Mucosa of descending colon (tissue), 3 donors: ENCODE measurements at regions not wholly inside any gene's neighbourhood (a gene's known extent, or its start where the extent isn't known, plus 50 kb on each side); places are given as distances from the start of the nearest gene placed in this dataset.

Experiments used
- ATAC-seq: fragments of 200-7000 bp; cut with Tn5 transposase; one replicate; pipeline ENCODE4 v1.9.1; 2020; ENCODE audit warnings: mild to moderate bottlenecking, moderate library complexity
- DNase-seq, 3 donors: peaks; one replicate each; pipeline ENCODE4 v3.0.0-alpha.2; 2020
- H3K36me3 ChIP-seq: fragments of 200-600 bp; one replicate; pipeline ENCODE4 v1.8.0; 2021; ENCODE audit warnings: low read depth, mild to moderate bottlenecking
- H3K4me1 ChIP-seq: fragments of 200-600 bp; one replicate; pipeline ENCODE4 v1.8.0; 2021; ENCODE audit warnings: low read depth, mild to moderate bottlenecking
- H3K4me3 ChIP-seq: fragments of 200-600 bp; one replicate; pipeline ENCODE4 v1.8.0; 2021; ENCODE audit warnings: mild to moderate bottlenecking
- H3K9me3 ChIP-seq: fragments of 200-600 bp; one replicate; pipeline ENCODE4 v1.8.0; 2021; ENCODE audit warnings: mild to moderate bottlenecking
- intact Hi-C, 2 donors: fragments of 100-400 bp; cut with DNase I in 1 of 2; cut with micrococcal nuclease in 1 of 2; formaldehyde crosslinking; loops; one replicate each; pipeline versions ENCODE4 v1.11.0 to v1.11.1; 2022; cut with DNase I, micrococcal nuclease
- TF ChIP-seq, protein P1 (sequence below): fragments of 200-600 bp; IDR thresholded peaks from one replicate; pipeline ENCODE4 v1.8.0; 2022; ENCODE audit warnings: antibody characterized with exemption, mild to moderate bottlenecking
- donor health status: DM: no; HTN: no; CAD: no; lungs with moderate emphysema.
- donor health status: DM: no; HTN: no; CAD: no.
- donor health status: DM: no; HTN: yes; CAD: no.

DNA sequence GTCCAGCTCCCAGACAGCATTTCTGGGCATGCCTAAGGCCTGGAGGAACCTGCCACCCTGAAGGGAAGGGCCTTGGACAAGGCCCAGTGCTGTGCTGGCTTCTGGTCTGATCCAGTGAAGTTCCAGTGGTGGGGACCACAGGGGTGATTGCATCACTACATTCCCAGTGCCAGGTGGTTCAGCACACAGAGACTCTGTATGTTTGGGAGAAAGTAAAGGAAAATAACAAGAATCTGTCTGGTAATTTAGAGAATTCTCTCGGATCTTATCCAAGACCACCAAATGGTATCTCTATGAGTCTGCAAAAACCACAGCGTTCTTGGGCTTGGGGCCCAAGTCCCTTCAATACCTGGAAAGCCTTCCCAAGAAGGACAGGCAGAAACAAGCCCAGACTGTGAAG is 131.8 kb upstream of the MAD2L1 start:
- intact Hi-C loops: no loop called here
- TF ChIP-seq, protein P1, sequence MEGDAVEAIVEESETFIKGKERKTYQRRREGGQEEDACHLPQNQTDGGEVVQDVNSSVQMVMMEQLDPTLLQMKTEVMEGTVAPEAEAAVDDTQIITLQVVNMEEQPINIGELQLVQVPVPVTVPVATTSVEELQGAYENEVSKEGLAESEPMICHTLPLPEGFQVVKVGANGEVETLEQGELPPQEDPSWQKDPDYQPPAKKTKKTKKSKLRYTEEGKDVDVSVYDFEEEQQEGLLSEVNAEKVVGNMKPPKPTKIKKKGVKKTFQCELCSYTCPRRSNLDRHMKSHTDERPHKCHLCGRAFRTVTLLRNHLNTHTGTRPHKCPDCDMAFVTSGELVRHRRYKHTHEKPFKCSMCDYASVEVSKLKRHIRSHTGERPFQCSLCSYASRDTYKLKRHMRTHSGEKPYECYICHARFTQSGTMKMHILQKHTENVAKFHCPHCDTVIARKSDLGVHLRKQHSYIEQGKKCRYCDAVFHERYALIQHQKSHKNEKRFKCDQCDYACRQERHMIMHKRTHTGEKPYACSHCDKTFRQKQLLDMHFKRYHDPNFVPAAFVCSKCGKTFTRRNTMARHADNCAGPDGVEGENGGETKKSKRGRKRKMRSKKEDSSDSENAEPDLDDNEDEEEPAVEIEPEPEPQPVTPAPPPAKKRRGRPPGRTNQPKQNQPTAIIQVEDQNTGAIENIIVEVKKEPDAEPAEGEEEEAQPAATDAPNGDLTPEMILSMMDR: no peak
- Histone ChIP-seq H3K36me3 (no peaks in the 10 kb centered on the region), H3K4me3 (no peak overlapping the region), H3K4me1 (no peaks in the 10 kb centered on the region), H3K9me3 (no peaks in the 10 kb centered on the region)
- no peak for ATAC-seq
- DNase-seq: no peak

DNA sequence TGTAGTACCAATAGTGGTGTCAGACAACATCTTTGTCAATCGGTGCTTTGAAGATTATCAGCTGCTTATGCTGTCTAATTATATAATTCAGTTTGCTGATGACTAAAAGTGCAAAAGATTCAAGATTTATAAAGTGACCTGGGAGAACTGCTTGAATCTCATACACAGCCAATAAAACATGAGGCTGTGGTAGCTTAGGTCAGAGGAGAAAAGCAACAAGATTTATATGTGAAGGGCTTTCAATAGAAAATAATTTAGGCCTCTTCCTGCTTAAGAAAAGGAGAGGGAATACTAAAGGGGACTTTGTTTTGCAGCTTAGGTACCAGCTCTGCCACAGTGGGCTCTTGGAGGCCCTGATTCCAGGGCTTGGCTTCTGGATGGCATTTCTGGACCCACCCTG is 111.0 kb upstream of the MAD2L1 start:
- ATAC-seq: no peak
- no peaks in the 10 kb centered on the region for H3K4me1 ChIP-seq
- TF ChIP-seq, protein P1: no peak

DNA sequence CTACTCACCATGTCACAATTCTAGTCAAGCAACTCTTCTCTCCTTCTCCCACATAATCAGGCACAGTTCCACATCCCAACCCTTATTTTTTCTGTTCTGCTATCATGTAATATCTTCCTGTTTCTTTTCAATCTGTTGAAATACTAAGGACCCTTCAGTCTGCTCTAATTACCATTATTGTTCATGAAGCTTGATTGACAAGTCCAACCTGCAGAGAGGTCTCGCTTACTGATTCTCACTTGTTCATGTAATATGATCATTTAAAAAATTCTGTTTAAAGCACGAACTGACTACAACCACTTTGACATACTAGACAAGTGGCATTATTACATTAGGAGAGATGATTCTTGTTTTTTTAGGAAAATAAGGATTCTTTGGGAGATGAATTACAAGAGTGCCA is 108.6 kb upstream of the MAD2L1 start:
- Histone ChIP-seq H3K4me3 (no peak overlapping the region), H3K36me3 (no peaks in the 10 kb centered on the region), H3K4me1 (no peaks in the 10 kb centered on the region), H3K9me3 (no peaks in the 10 kb centered on the region)
- TF ChIP-seq, protein P1: no peak
- ATAC-seq: no peak
- intact Hi-C loops: no loop called here
- DNase-seq: no peak

More for the DNA sequence above, 111.0 kb upstream of the MAD2L1 start:
- DNase-seq: no peak
- H3K36me3 ChIP-seq: no peaks in the 10 kb centered on the region
- intact Hi-C loops: no loop called here
- H3K9me3 ChIP-seq: no peaks in the 10 kb centered on the region
- H3K4me3 ChIP-seq: no peak overlapping the region

DNA sequence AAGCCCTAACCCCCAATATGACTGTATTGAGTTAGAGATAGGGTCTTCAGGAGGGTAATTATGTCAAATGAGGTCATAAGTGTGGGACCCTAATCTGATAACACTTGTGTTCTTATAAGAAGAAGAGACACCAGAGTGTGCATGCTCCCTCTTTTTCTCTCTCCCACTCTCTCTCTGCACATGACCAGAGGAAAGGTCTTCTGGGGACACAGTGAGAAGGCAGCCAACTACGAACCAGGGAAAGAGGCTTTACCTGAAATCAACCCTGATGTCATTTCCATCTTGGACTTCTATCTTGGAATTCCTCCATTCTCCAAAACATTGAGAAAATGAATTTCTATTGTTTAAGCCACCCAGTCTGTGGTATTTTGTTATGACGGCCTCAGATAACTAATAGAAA is 97.2 kb upstream of the MAD2L1 start:
- no peaks in the 10 kb centered on the region for H3K36me3 ChIP-seq
- no peaks in the 10 kb centered on the region for H3K9me3 ChIP-seq
- intact Hi-C loops: no loop called here
- ATAC-seq (no peak), DNase-seq (no peak)
- H3K4me3 ChIP-seq: no peak overlapping the region
- TF ChIP-seq, protein P1: no peak
- no peaks in the 10 kb centered on the region for H3K4me1 ChIP-seq

DNA sequence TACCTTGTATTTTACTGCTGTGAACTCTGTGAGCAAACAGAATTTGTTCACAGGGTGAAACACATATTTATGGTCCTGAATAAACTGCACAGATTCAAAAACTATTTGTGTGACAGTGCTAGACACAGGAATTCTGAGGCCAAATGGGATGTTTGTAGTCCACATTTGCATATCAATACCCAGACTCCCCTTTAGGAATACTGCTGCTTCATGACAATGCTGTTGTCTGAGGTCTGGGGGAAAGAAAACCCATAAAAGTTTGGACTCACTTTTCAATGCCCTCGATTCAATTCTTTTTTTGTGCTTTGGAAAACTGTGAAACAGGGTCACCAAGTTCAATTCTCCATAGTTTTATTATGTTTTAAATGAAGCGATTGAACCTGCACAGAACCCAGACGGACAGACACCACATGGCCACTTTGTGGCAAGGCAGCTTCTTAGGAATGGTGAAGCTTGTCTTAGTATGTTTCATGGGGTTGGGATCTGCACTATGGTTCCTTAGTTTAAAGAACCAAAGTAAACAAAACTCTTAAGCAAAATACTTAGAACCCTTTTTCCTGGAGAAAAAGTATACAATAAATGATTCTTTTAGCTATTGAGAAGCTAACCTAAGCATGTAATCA is 92.3 kb upstream of the MAD2L1 start:
- H3K4me1 ChIP-seq: no peaks in the 10 kb centered on the region
- TF ChIP-seq, protein P1: no peak
- H3K9me3 ChIP-seq: no peaks in the 10 kb centered on the region
- DNase-seq: no peak
- H3K4me3 ChIP-seq: no peak overlapping the region
- intact Hi-C loops: loop anchor here in 1 of 2 donors (5.0 kb wide), 1 partner anchor 933 kb away; no protein-coding TSS in a partner anchor
- no peak for ATAC-seq
- H3K36me3 ChIP-seq: no peaks in the 10 kb centered on the region

DNA sequence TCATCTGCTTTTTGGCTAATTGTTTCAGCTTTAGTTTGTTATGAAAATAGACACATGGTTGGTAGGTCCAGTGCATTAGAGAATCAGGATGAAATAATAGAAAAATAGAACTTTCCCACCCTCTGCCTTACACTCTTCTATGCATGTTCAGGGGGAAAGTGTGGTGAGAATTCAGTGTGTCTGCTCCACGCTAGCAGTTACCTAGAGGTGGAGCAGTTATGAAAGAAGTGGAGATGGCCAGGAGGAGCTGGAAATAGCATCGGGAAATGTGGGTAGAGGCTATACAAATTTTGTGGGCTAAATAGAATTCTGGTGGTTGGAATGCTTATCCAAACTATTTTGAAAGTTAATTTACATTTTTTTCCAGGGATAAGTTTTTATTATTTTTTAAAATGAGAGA is 91.4 kb upstream of the MAD2L1 start:
- intact Hi-C loops: loop anchor here in 1 of 2 donors (5.0 kb wide), 1 partner anchor 934 kb away; no protein-coding TSS in a partner anchor
- Histone ChIP-seq H3K4me3 (no peak overlapping the region), H3K36me3 (no peaks in the 10 kb centered on the region), H3K9me3 (no peaks in the 10 kb centered on the region), H3K4me1 (no peaks in the 10 kb centered on the region)
- DNase-seq: no peak
- ATAC-seq: no peak
- TF ChIP-seq, protein P1: no peak
